ENCODE measurements at regions not wholly inside any gene's neighbourhood (a gene's known extent, or its start where the extent isn't known, plus 50 kb on each side); places are given as distances from the start of the nearest gene placed in this dataset.

GRCh38 chr6:25038999-25039398, 103.2 kb upstream of the RIPOR2 start:
- TF ChIP-seq, protein P1, sequence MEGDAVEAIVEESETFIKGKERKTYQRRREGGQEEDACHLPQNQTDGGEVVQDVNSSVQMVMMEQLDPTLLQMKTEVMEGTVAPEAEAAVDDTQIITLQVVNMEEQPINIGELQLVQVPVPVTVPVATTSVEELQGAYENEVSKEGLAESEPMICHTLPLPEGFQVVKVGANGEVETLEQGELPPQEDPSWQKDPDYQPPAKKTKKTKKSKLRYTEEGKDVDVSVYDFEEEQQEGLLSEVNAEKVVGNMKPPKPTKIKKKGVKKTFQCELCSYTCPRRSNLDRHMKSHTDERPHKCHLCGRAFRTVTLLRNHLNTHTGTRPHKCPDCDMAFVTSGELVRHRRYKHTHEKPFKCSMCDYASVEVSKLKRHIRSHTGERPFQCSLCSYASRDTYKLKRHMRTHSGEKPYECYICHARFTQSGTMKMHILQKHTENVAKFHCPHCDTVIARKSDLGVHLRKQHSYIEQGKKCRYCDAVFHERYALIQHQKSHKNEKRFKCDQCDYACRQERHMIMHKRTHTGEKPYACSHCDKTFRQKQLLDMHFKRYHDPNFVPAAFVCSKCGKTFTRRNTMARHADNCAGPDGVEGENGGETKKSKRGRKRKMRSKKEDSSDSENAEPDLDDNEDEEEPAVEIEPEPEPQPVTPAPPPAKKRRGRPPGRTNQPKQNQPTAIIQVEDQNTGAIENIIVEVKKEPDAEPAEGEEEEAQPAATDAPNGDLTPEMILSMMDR (IDR thresholded peaks at IDR 0.05): no peak
- TF ChIP-seq POLR2A (IDR thresholded peaks at IDR 0.05): no peak
